IPS-18a (cell line): ENCODE measurements at regions not wholly inside any gene's neighbourhood (a gene's known extent, or its start where the extent isn't known, plus 50 kb on each side); places are given as distances from the start of the nearest gene placed in this dataset.

Experiments
- H3K27ac ChIP-seq: one replicate; pipeline ENCODE4 v1.5.1; 2013; ENCODE audit warnings: low read length
- H3K27me3 ChIP-seq: one replicate; pipeline ENCODE4 v1.6.1; 2013; ENCODE audit warnings: mild to moderate bottlenecking, low read length; ENCODE audit not compliant: control insufficient read depth, insufficient read depth
- H3K36me3 ChIP-seq: one replicate; pipeline ENCODE4 v1.6.1; 2013; ENCODE audit warnings: low read depth, low read length; ENCODE audit not compliant: control insufficient read depth
- H3K4me1 ChIP-seq: one replicate; pipeline ENCODE4 v1.6.1; 2013; ENCODE audit warnings: low read depth, low read length; ENCODE audit not compliant: control insufficient read depth
- H3K4me3 ChIP-seq: one replicate; pipeline ENCODE4 v1.5.1; 2013; ENCODE audit warnings: low read length
- H3K9ac ChIP-seq: one replicate; pipeline ENCODE4 v1.6.1; 2013; ENCODE audit warnings: mild to moderate bottlenecking, low read length, moderate library complexity
- H3K9me3 ChIP-seq: one replicate; pipeline ENCODE4 v1.6.1; 2013; ENCODE audit warnings: low read depth, low read length; ENCODE audit not compliant: control insufficient read depth

- no peak overlapping the region for H3K4me3 ChIP-seq
- H3K27me3 ChIP-seq, result no peaks in the 10 kb centered on the region
- no peaks in the 10 kb centered on the region for H3K9me3 ChIP-seq
- no peaks in the 10 kb centered on the region for H3K36me3 ChIP-seq
- H3K9ac ChIP-seq, result no peak overlapping the region
- H3K4me1 ChIP-seq, result no peaks in the 10 kb centered on the region
- no peak overlapping the region for H3K27ac ChIP-seq
Observed at GRCh38 chr20:4369798-4370124, 120.7 kb upstream of the ADRA1D start.

GRCh38 chr20:4369119-4369797 is 120.2 kb upstream of the ADRA1D start:
- Histone ChIP-seq H3K4me1 (no peaks in the 10 kb centered on the region), H3K27me3 (no peaks in the 10 kb centered on the region), H3K9me3 (no peaks in the 10 kb centered on the region), H3K4me3 (no peak overlapping the region), H3K36me3 (no peaks in the 10 kb centered on the region), H3K9ac (no peak overlapping the region), H3K27ac (no peak overlapping the region)

- Histone ChIP-seq H3K9ac (no peak overlapping the region), H3K4me1 (no peaks in the 10 kb centered on the region), H3K4me3 (no peak overlapping the region), H3K27me3 (no peaks in the 10 kb centered on the region), H3K36me3 (no peaks in the 10 kb centered on the region), H3K27ac (no peak overlapping the region), H3K9me3 (no peaks in the 10 kb centered on the region)
Observed at GRCh38 chr20:4366076-4366475, 117.0 kb upstream of the ADRA1D start.

- Histone ChIP-seq H3K9me3 (no peaks in the 10 kb centered on the region), H3K4me3 (no peak overlapping the region), H3K9ac (no peak overlapping the region), H3K4me1 (no peaks in the 10 kb centered on the region), H3K27ac (no peak overlapping the region), H3K36me3 (no peaks in the 10 kb centered on the region), H3K27me3 (no peaks in the 10 kb centered on the region)
Observed at GRCh38 chr20:4358552-4358951, 109.5 kb upstream of the ADRA1D start.

- no peaks in the 10 kb centered on the region for H3K9me3 ChIP-seq
- H3K4me1 ChIP-seq, result no peaks in the 10 kb centered on the region
- no peak overlapping the region for H3K27ac ChIP-seq
- no peak overlapping the region for H3K4me3 ChIP-seq
- no peaks in the 10 kb centered on the region for H3K36me3 ChIP-seq
- H3K27me3 ChIP-seq, result no peaks in the 10 kb centered on the region
- no peak overlapping the region for H3K9ac ChIP-seq
Observed at GRCh38 chr20:4352348-4352747, 103.3 kb upstream of the ADRA1D start.

- H3K4me3 ChIP-seq, result no peak overlapping the region
- H3K4me1 ChIP-seq, result no peaks in the 10 kb centered on the region
- no peaks in the 10 kb centered on the region for H3K36me3 ChIP-seq
- H3K27ac ChIP-seq, result no peak overlapping the region
- no peaks in the 10 kb centered on the region for H3K27me3 ChIP-seq
- no peaks in the 10 kb centered on the region for H3K9me3 ChIP-seq
- no peak overlapping the region for H3K9ac ChIP-seq
Observed at GRCh38 chr20:4350096-4350495, 101.0 kb upstream of the ADRA1D start.

GRCh38 chr20:4344670-4345069 is 95.6 kb upstream of the ADRA1D start:
- H3K4me3 ChIP-seq, result no peak overlapping the region

GRCh38 chr20:4342609-4343008 is 93.5 kb upstream of the ADRA1D start:
- H3K4me3 ChIP-seq, result no peak overlapping the region
- no peaks in the 10 kb centered on the region for H3K36me3 ChIP-seq
- peaks cover 6% of the 10 kb centered on the region for H3K4me1 ChIP-seq
- H3K9me3 ChIP-seq, result no peaks in the 10 kb centered on the region
- no peak overlapping the region for H3K27ac ChIP-seq
- no peak overlapping the region for H3K9ac ChIP-seq
- no peaks in the 10 kb centered on the region for H3K27me3 ChIP-seq

More at GRCh38 chr20:4344670-4345069, 95.6 kb upstream of the ADRA1D start:
- Histone ChIP-seq H3K27me3 (no peaks in the 10 kb centered on the region), H3K9me3 (no peaks in the 10 kb centered on the region), H3K9ac (no peak overlapping the region), H3K4me1 (peaks cover 6% of the 10 kb centered on the region), H3K36me3 (no peaks in the 10 kb centered on the region), H3K27ac (no peak overlapping the region)

GRCh38 chr20:4341804-4342485 is 92.9 kb upstream of the ADRA1D start:
- Histone ChIP-seq H3K4me1 (peaks cover 6% of the 10 kb centered on the region), H3K27ac (no peak overlapping the region), H3K9ac (no peak overlapping the region), H3K9me3 (no peaks in the 10 kb centered on the region), H3K36me3 (no peaks in the 10 kb centered on the region), H3K27me3 (no peaks in the 10 kb centered on the region), H3K4me3 (no peak overlapping the region)

- Histone ChIP-seq H3K9me3 (no peaks in the 10 kb centered on the region), H3K9ac (no peak overlapping the region), H3K27ac (no peak overlapping the region), H3K4me3 (no peak overlapping the region), H3K4me1 (no peaks in the 10 kb centered on the region), H3K36me3 (no peaks in the 10 kb centered on the region), H3K27me3 (no peaks in the 10 kb centered on the region)
Observed at GRCh38 chr20:4335722-4336121, 86.6 kb upstream of the ADRA1D start.

GRCh38 chr20:4332121-4332860 is 83.2 kb upstream of the ADRA1D start:
- no peaks in the 10 kb centered on the region for H3K27me3 ChIP-seq

More at GRCh38 chr20:4332121-4332860, 83.2 kb upstream of the ADRA1D start:
- Histone ChIP-seq H3K36me3 (no peaks in the 10 kb centered on the region), H3K27ac (no peak overlapping the region), H3K4me3 (no peak overlapping the region), H3K9me3 (no peaks in the 10 kb centered on the region), H3K9ac (no peak overlapping the region), H3K4me1 (no peaks in the 10 kb centered on the region)
